ENCODE measurements at regions not wholly inside any gene's neighbourhood (a gene's known extent, or its start where the extent isn't known, plus 50 kb on each side); places are given as distances from the start of the nearest gene placed in this dataset.

DNA sequence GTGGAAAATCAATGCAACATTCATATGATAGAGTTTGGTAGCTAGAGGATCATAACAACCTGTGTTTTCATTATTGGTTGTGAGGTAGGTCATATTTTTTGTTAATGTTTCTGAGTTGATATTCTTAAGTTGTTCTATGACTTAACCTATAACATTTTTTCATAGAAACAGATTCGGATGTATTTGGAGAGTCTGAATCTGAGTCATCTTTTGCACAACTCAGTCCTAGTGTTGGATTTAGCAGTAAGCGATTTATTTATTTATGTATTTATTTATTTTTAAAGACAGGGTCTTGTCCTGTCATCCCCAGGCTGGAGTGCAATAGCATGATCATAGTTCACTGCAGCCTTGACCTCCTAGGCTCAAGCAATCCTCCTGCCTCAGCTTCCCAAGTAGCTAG is 292.8 kb upstream of the ZNF717 start:
- CTCF ChIA-PET, result interaction anchor here (1.0 kb wide), 1 partner anchor 33 kb away, joined by 3 read pairs; no protein-coding TSS in a partner anchor
- Histone ChIP-seq H3K9me3 (no peaks in the 10 kb centered on the region), H3K27ac (ENCODE audit: low read depth in 2 of 2, low read length in 1 of 2) (no peak overlapping the region), H3K4me2 (no peak overlapping the region), H3K9me2 (no peaks in the 10 kb centered on the region), H3K9ac (no peak overlapping the region), H3K4me1 (ENCODE audit: control insufficient read depth in 1 of 2, insufficient read depth in 2 of 2, low read depth in 1 of 2, low read length in 1 of 2) (no peaks in the 10 kb centered on the region), H3K4me3 (ENCODE audit: low read depth in 2 of 2, low read length in 1 of 2) (no peak overlapping the region), H3F3A (replicated peaks; ENCODE audit: insufficient read depth) (no peaks in the 10 kb centered on the region), H3K27me3 (ENCODE audit: insufficient read depth) (no peaks in the 10 kb centered on the region), H4K20me1 (ENCODE audit: insufficient read depth) (no peaks in the 10 kb centered on the region), H3K36me3 (replicated peaks in 1 of 2; ENCODE audit: control insufficient read depth in 1 of 2, insufficient read depth in 2 of 2, low read length in 1 of 2) (no peaks in the 10 kb centered on the region), H2AFZ (ENCODE audit: low read depth) (no peak overlapping the region), H3K79me2 (ENCODE audit: insufficient read depth) (no peaks in the 10 kb centered on the region)
- POLR2A ChIA-PET, result no interaction called here
- WGBS (ENCODE audit: low lambda C conversion rate), result 34% methylated on average over 2 of the region's 2 CpGs
- TF ChIP-seq RXRA (IDR thresholded peaks at IDR 0.05; ENCODE audit: borderline replicate concordance, low read depth), result no peak
- no peak for TF ChIP-seq GATA2 (CRISPR knock-in tag; IDR thresholded peaks at IDR 0.05)
- no peak for TF ChIP-seq TEAD4 (IDR thresholded peaks at IDR 0.05; ENCODE audit: borderline replicate concordance, insufficient read depth)
- no peak for TF ChIP-seq ELF1 (IDR thresholded peaks at IDR 0.05)
- TF ChIP-seq GABPA (IDR thresholded peaks at IDR 0.05; ENCODE audit: low read depth), result no peak
- TF ChIP-seq, protein P1, sequence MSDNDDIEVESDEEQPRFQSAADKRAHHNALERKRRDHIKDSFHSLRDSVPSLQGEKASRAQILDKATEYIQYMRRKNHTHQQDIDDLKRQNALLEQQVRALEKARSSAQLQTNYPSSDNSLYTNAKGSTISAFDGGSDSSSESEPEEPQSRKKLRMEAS (IDR thresholded peaks at IDR 0.05; ENCODE audit: low read depth), result no peak
- TF ChIP-seq EP300 (IDR thresholded peaks at IDR 0.05; ENCODE audit: borderline replicate concordance in 1 of 2, low read depth in 1 of 2, low read length in 1 of 2), result no peak
- no peak for DNase-seq

- WGBS (ENCODE audit: low lambda C conversion rate), result 40% methylated on average over 3 of the region's 3 CpGs
Observed at GRCh38 chr3:76083992-76084391, 298.6 kb upstream of the ZNF717 start.

More at GRCh38 chr3:76083992-76084391, 298.6 kb upstream of the ZNF717 start:
- no peak overlapping the region for H3K4me3 ChIP-seq (ENCODE audit: low read depth in 2 of 2, low read length in 1 of 2)
- H3K4me2 ChIP-seq, result no peak overlapping the region
- H3K9me2 ChIP-seq, result no peaks in the 10 kb centered on the region
- no peak for DNase-seq
- H2AFZ ChIP-seq (ENCODE audit: low read depth), result no peak overlapping the region
- no peaks in the 10 kb centered on the region for H3K27me3 ChIP-seq (ENCODE audit: insufficient read depth)
- H3K9me3 ChIP-seq, result no peaks in the 10 kb centered on the region
- CTCF ChIA-PET, result interaction anchor here (1.1 kb wide), 1 partner anchor 38 kb away, joined by 3 read pairs; no protein-coding TSS in a partner anchor
- no peaks in the 10 kb centered on the region for H3K36me3 ChIP-seq (replicated peaks in 1 of 2; ENCODE audit: control insufficient read depth in 1 of 2, insufficient read depth in 2 of 2, low read length in 1 of 2)
- TF ChIP-seq TCF12 (IDR thresholded peaks at IDR 0.05) (no peak), ELF1 (IDR thresholded peaks at IDR 0.05) (no peak), MXI1 (IDR thresholded peaks at IDR 0.05; ENCODE audit: low read depth, low read length) (no peak), FOSL2 (IDR thresholded peaks at IDR 0.05; ENCODE audit: borderline replicate concordance, low read depth) (no peak), EZH2phosphoT487 (IDR thresholded peaks at IDR 0.05; ENCODE audit: borderline replicate concordance, low read depth) (no peak), GABPA (IDR thresholded peaks at IDR 0.05; ENCODE audit: low read depth) (no peak), SIN3A (IDR thresholded peaks at IDR 0.05; ENCODE audit: borderline replicate concordance, low read depth, low read length) (no peak), JUND (IDR thresholded peaks at IDR 0.05) (no peak)
- TF ChIP-seq, protein P2, sequence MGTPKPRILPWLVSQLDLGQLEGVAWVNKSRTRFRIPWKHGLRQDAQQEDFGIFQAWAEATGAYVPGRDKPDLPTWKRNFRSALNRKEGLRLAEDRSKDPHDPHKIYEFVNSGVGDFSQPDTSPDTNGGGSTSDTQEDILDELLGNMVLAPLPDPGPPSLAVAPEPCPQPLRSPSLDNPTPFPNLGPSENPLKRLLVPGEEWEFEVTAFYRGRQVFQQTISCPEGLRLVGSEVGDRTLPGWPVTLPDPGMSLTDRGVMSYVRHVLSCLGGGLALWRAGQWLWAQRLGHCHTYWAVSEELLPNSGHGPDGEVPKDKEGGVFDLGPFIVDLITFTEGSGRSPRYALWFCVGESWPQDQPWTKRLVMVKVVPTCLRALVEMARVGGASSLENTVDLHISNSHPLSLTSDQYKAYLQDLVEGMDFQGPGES (IDR thresholded peaks at IDR 0.05; ENCODE audit: low read depth, low read length), result no peak
- TF ChIP-seq, protein P3, sequence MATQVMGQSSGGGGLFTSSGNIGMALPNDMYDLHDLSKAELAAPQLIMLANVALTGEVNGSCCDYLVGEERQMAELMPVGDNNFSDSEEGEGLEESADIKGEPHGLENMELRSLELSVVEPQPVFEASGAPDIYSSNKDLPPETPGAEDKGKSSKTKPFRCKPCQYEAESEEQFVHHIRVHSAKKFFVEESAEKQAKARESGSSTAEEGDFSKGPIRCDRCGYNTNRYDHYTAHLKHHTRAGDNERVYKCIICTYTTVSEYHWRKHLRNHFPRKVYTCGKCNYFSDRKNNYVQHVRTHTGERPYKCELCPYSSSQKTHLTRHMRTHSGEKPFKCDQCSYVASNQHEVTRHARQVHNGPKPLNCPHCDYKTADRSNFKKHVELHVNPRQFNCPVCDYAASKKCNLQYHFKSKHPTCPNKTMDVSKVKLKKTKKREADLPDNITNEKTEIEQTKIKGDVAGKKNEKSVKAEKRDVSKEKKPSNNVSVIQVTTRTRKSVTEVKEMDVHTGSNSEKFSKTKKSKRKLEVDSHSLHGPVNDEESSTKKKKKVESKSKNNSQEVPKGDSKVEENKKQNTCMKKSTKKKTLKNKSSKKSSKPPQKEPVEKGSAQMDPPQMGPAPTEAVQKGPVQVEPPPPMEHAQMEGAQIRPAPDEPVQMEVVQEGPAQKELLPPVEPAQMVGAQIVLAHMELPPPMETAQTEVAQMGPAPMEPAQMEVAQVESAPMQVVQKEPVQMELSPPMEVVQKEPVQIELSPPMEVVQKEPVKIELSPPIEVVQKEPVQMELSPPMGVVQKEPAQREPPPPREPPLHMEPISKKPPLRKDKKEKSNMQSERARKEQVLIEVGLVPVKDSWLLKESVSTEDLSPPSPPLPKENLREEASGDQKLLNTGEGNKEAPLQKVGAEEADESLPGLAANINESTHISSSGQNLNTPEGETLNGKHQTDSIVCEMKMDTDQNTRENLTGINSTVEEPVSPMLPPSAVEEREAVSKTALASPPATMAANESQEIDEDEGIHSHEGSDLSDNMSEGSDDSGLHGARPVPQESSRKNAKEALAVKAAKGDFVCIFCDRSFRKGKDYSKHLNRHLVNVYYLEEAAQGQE (IDR thresholded peaks at IDR 0.05; ENCODE audit: low read depth, low read length), result no peak
- TF ChIP-seq, protein P4, sequence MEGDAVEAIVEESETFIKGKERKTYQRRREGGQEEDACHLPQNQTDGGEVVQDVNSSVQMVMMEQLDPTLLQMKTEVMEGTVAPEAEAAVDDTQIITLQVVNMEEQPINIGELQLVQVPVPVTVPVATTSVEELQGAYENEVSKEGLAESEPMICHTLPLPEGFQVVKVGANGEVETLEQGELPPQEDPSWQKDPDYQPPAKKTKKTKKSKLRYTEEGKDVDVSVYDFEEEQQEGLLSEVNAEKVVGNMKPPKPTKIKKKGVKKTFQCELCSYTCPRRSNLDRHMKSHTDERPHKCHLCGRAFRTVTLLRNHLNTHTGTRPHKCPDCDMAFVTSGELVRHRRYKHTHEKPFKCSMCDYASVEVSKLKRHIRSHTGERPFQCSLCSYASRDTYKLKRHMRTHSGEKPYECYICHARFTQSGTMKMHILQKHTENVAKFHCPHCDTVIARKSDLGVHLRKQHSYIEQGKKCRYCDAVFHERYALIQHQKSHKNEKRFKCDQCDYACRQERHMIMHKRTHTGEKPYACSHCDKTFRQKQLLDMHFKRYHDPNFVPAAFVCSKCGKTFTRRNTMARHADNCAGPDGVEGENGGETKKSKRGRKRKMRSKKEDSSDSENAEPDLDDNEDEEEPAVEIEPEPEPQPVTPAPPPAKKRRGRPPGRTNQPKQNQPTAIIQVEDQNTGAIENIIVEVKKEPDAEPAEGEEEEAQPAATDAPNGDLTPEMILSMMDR (IDR thresholded peaks at IDR 0.05), result no peak
- TF ChIP-seq, protein P5, sequence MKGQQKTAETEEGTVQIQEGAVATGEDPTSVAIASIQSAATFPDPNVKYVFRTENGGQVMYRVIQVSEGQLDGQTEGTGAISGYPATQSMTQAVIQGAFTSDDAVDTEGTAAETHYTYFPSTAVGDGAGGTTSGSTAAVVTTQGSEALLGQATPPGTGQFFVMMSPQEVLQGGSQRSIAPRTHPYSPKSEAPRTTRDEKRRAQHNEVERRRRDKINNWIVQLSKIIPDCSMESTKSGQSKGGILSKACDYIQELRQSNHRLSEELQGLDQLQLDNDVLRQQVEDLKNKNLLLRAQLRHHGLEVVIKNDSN (IDR thresholded peaks at IDR 0.05; ENCODE audit: borderline replicate concordance, low read depth), result no peak
- no peaks in the 10 kb centered on the region for H3K79me2 ChIP-seq (ENCODE audit: insufficient read depth)
- no peaks in the 10 kb centered on the region for H3K4me1 ChIP-seq (ENCODE audit: control insufficient read depth in 1 of 2, insufficient read depth in 2 of 2, low read depth in 1 of 2, low read length in 1 of 2)
- H4K20me1 ChIP-seq (ENCODE audit: insufficient read depth), result no peaks in the 10 kb centered on the region
- POLR2A ChIA-PET, result no interaction called here
- H3F3A ChIP-seq (replicated peaks; ENCODE audit: insufficient read depth), result no peaks in the 10 kb centered on the region
- H3K9ac ChIP-seq, result no peak overlapping the region
- H3K27ac ChIP-seq (ENCODE audit: low read depth in 2 of 2, low read length in 1 of 2), result no peak overlapping the region
